ENCODE measurements at regions not wholly inside any gene's neighbourhood (a gene's known extent, or its start where the extent isn't known, plus 50 kb on each side); places are given as distances from the start of the nearest gene placed in this dataset.

- Histone ChIP-seq H3K4me1 (ENCODE audit: insufficient read depth) (no peaks in the 10 kb centered on the region), H3K4me2 (no peak overlapping the region), H3K27me3 (no peaks in the 10 kb centered on the region), H3K9me2 (replicated peaks; ENCODE audit: insufficient read depth) (no peaks in the 10 kb centered on the region), H3K27ac (no peak overlapping the region), H4K20me1 (ENCODE audit: insufficient read depth, poor library complexity, severe bottlenecking) (no peaks in the 10 kb centered on the region), H2AFZ (no peak overlapping the region), H3K4me3 (no peak overlapping the region), H3K36me3 (replicated peaks; ENCODE audit: insufficient read depth, low read depth) (no peaks in the 10 kb centered on the region), H3K79me2 (no peaks in the 10 kb centered on the region), H3K9me3 (ENCODE audit: low read depth) (no peaks in the 10 kb centered on the region)
- TF ChIP-seq EZH2phosphoT487 (IDR thresholded peaks at IDR 0.05; ENCODE audit: low read depth, severe bottlenecking, unreplicated experiment) = no peak
- TF ChIP-seq CTCF (IDR thresholded peaks at IDR 0.05; ENCODE audit: poor library complexity) = no peak
- TF ChIP-seq EZH2 (IDR thresholded peaks at IDR 0.05; ENCODE audit: borderline replicate concordance) = no peak
- WGBS (ENCODE audit: low lambda C conversion rate, missing lambda C conversion rate) = 75% methylated on average over 2 of the region's 2 CpGs
- no peak for DNase-seq (ENCODE audit: low spot score)
These were observed 84.8 kb upstream of the ITGA1 start for GRCh38 chr5:52702877-52703276.

GRCh38 chr5:52703321-52703720, 84.4 kb upstream of the ITGA1 start:
- DNase-seq (ENCODE audit: low spot score) = no peak
- Histone ChIP-seq H4K20me1 (ENCODE audit: insufficient read depth, poor library complexity, severe bottlenecking) (no peaks in the 10 kb centered on the region), H3K79me2 (no peaks in the 10 kb centered on the region), H3K4me1 (ENCODE audit: insufficient read depth) (no peaks in the 10 kb centered on the region), H3K4me3 (no peak overlapping the region), H3K27me3 (no peaks in the 10 kb centered on the region), H3K9me2 (replicated peaks; ENCODE audit: insufficient read depth) (no peaks in the 10 kb centered on the region), H2AFZ (no peak overlapping the region), H3K9me3 (ENCODE audit: low read depth) (no peaks in the 10 kb centered on the region), H3K36me3 (replicated peaks; ENCODE audit: insufficient read depth, low read depth) (no peaks in the 10 kb centered on the region), H3K4me2 (no peak overlapping the region), H3K27ac (no peak overlapping the region)
- TF ChIP-seq EZH2phosphoT487 (IDR thresholded peaks at IDR 0.05; ENCODE audit: low read depth, severe bottlenecking, unreplicated experiment) (no peak), CTCF (IDR thresholded peaks at IDR 0.05; ENCODE audit: poor library complexity) (no peak), EZH2 (IDR thresholded peaks at IDR 0.05; ENCODE audit: borderline replicate concordance) (no peak)

- Histone ChIP-seq H3K27ac (no peak overlapping the region), H3K79me2 (no peaks in the 10 kb centered on the region), H4K20me1 (ENCODE audit: insufficient read depth, poor library complexity, severe bottlenecking) (no peaks in the 10 kb centered on the region), H3K4me2 (no peak overlapping the region), H3K4me3 (no peak overlapping the region), H3K4me1 (ENCODE audit: insufficient read depth) (peaks cover 7% of the 10 kb centered on the region), H3K27me3 (no peaks in the 10 kb centered on the region), H3K36me3 (replicated peaks; ENCODE audit: insufficient read depth, low read depth) (no peaks in the 10 kb centered on the region), H3K9me2 (replicated peaks; ENCODE audit: insufficient read depth) (no peaks in the 10 kb centered on the region), H3K9me3 (ENCODE audit: low read depth) (no peaks in the 10 kb centered on the region), H2AFZ (no peak overlapping the region)
- DNase-seq (ENCODE audit: low spot score) = no peak
- no peak for TF ChIP-seq EZH2 (IDR thresholded peaks at IDR 0.05; ENCODE audit: borderline replicate concordance)
- TF ChIP-seq EZH2phosphoT487 (IDR thresholded peaks at IDR 0.05; ENCODE audit: low read depth, severe bottlenecking, unreplicated experiment) = no peak
- TF ChIP-seq CTCF (IDR thresholded peaks at IDR 0.05; ENCODE audit: poor library complexity) = no peak
These were observed 82.0 kb upstream of the ITGA1 start for GRCh38 chr5:52705720-52706119.

- H3K79me2 ChIP-seq = no peaks in the 10 kb centered on the region
- no peaks in the 10 kb centered on the region for H3K9me3 ChIP-seq (ENCODE audit: low read depth)
- H3K4me3 ChIP-seq = no peak overlapping the region
- 64% methylated on average over 5 of the region's 5 CpGs for WGBS (ENCODE audit: low lambda C conversion rate, missing lambda C conversion rate)
- no peaks in the 10 kb centered on the region for H4K20me1 ChIP-seq (ENCODE audit: insufficient read depth, poor library complexity, severe bottlenecking)
- no peaks in the 10 kb centered on the region for H3K36me3 ChIP-seq (replicated peaks; ENCODE audit: insufficient read depth, low read depth)
- no peak for DNase-seq (ENCODE audit: low spot score)
- peaks cover 18% of the 10 kb centered on the region for H3K4me1 ChIP-seq (ENCODE audit: insufficient read depth)
- no peak overlapping the region for H3K27ac ChIP-seq
- no peak overlapping the region for H2AFZ ChIP-seq
- H3K4me2 ChIP-seq = no peak overlapping the region
- TF ChIP-seq EZH2 (IDR thresholded peaks at IDR 0.05; ENCODE audit: borderline replicate concordance) (no peak), CTCF (IDR thresholded peaks at IDR 0.05; ENCODE audit: poor library complexity) (no peak), EZH2phosphoT487 (IDR thresholded peaks at IDR 0.05; ENCODE audit: low read depth, severe bottlenecking, unreplicated experiment) (no peak)
- no peaks in the 10 kb centered on the region for H3K27me3 ChIP-seq
- H3K9me2 ChIP-seq (replicated peaks; ENCODE audit: insufficient read depth) = no peaks in the 10 kb centered on the region
These were observed 80.9 kb upstream of the ITGA1 start for GRCh38 chr5:52706775-52707174.

Measured in hepatocyte (in vitro differentiated cells).